Activated T-cell treated with anti-CD3 and anti-CD28 coated beads, Interleukin-2, amount 50 U/mL, for 4 hours (primary cell): ENCODE measurements at regions not wholly inside any gene's neighbourhood (a gene's known extent, or its start where the extent isn't known, plus 50 kb on each side); places are given as distances from the start of the nearest gene placed in this dataset.

Source experiments
- ATAC-seq, 2 donors: fragments of 200-7000 bp; cut with Tn5 transposase; one replicate each; pipeline ENCODE4 v1.10.0; 2021
- DNase-seq: peaks from one replicate; pipeline ENCODE4 v3.0.0-alpha.2; 2020
- H3K27me3 Mint-ChIP-seq: one replicate; pipeline ENCODE4 v1.8.0; 2021; ENCODE audit warnings: low read depth, mixed read lengths
- H3K36me3 Mint-ChIP-seq: one replicate; pipeline ENCODE4 v1.8.0; 2022; ENCODE audit warnings: mixed read lengths; ENCODE audit not compliant: insufficient read depth
- H3K4me1 Mint-ChIP-seq: one replicate; pipeline ENCODE4 v1.8.0; 2021; ENCODE audit warnings: low read depth, mixed read lengths
- H3K4me3 Mint-ChIP-seq: one replicate; pipeline ENCODE4 v1.8.0; 2021; ENCODE audit warnings: mild to moderate bottlenecking, moderate library complexity, mixed read lengths
- H3K9me3 Mint-ChIP-seq: one replicate; pipeline ENCODE4 v1.8.0; 2021; ENCODE audit warnings: mixed read lengths

DNA sequence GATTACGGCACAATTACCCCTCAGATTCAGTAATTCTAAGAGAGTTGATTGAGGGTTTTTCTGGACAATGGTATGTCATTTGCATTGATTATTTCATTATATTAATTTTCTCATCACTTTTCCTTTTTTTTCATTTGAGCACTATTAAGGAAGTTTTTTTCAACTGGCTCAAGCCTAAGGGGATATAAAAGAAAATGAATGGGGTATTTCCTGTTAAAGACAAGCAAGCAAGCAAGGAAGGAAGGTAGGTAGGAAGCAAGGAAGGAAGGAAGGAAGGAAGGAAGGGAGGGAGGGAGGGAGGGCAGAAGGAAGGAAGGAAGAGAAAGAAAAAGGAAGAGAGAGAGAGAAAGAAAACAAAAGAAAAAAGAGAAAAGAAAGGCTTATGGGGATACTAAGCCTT is 620.3 kb downstream of the DIAPH3 start:
- DNase-seq, result no peak
- H3K4me3 Mint-ChIP-seq, result no peak overlapping the region
- H3K4me1 Mint-ChIP-seq, result no peaks in the 10 kb centered on the region
- H3K27me3 Mint-ChIP-seq, result peaks cover 6% of the 10 kb centered on the region
- H3K36me3 Mint-ChIP-seq, result no peaks in the 10 kb centered on the region
- ATAC-seq, result no peak
- H3K9me3 Mint-ChIP-seq, result no peaks in the 10 kb centered on the region

DNA sequence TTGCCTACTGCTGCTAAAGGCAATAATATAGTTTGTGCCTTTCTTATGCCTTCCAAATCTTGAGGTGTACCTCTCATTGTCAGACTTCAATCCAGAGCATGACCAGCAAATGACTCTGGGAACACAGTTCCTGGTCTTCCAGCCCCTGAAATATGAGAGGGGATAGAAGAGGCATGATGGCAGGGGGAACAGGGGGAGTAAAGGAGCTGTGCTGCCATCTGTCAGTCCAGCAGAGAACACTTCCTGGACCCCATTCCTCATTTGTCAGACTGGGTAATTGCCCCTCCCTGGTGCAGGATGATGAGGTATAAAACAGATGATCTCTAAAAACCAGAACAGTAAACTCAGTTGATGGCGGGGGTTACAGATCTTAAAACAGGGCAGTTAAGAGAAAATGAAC is 618.7 kb downstream of the DIAPH3 start:
- DNase-seq, result no peak
- Mint-ChIP-seq H3K36me3 (no peaks in the 10 kb centered on the region), H3K27me3 (peaks cover 6% of the 10 kb centered on the region), H3K4me3 (no peak overlapping the region), H3K4me1 (no peaks in the 10 kb centered on the region), H3K9me3 (peaks cover 3% of the 10 kb centered on the region)
- no peak for ATAC-seq

GRCh38 chr13:59546178-59546577 is 617.5 kb downstream of the DIAPH3 start:
- no peaks in the 10 kb centered on the region for H3K4me1 Mint-ChIP-seq
- ATAC-seq (no peak), DNase-seq (no peak)
- H3K27me3 Mint-ChIP-seq, result peaks cover 6% of the 10 kb centered on the region
- no peak overlapping the region for H3K4me3 Mint-ChIP-seq
- H3K9me3 Mint-ChIP-seq, result peaks cover 12% of the 10 kb centered on the region
- H3K36me3 Mint-ChIP-seq, result no peaks in the 10 kb centered on the region

GRCh38 chr13:59547950-59548349 is 615.8 kb downstream of the DIAPH3 start:
- H3K27me3 Mint-ChIP-seq, result peaks cover 6% of the 10 kb centered on the region
- no peak overlapping the region for H3K4me3 Mint-ChIP-seq
- H3K4me1 Mint-ChIP-seq, result no peaks in the 10 kb centered on the region
- H3K36me3 Mint-ChIP-seq, result no peaks in the 10 kb centered on the region
- no peak for ATAC-seq
- H3K9me3 Mint-ChIP-seq, result peaks cover 12% of the 10 kb centered on the region
- DNase-seq, result no peak

GRCh38 chr13:59562924-59563323 is 600.8 kb downstream of the DIAPH3 start:
- Mint-ChIP-seq H3K27me3 (no peaks in the 10 kb centered on the region), H3K9me3 (peaks cover 22% of the 10 kb centered on the region)

DNA sequence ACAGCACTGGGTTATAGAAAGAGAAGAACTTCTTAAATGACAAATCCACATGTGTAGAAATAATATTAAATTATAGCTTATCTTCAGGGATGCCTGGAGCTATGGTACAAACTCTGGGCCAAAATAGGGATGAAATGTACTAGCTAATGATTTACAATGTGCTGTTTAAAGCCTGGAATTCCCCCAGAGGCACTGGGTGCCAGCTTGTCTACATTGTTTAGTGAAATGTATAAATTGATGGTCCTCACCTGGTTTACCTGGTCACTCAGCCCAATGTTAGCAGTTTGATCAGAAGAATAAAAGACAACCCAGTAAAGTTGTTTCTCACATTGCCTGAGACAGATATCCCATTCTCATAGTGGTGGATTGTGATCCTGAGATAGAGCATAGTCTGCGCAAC is 597.2 kb downstream of the DIAPH3 start:
- no peak for DNase-seq
- H3K36me3 Mint-ChIP-seq, result no peaks in the 10 kb centered on the region
- H3K4me1 Mint-ChIP-seq, result no peaks in the 10 kb centered on the region
- peaks cover 10% of the 10 kb centered on the region for H3K9me3 Mint-ChIP-seq
- H3K27me3 Mint-ChIP-seq, result peaks cover 4% of the 10 kb centered on the region
- no peak overlapping the region for H3K4me3 Mint-ChIP-seq
- ATAC-seq, result no peak

More at GRCh38 chr13:59562924-59563323, 600.8 kb downstream of the DIAPH3 start:
- Mint-ChIP-seq H3K4me1 (no peaks in the 10 kb centered on the region), H3K36me3 (no peaks in the 10 kb centered on the region), H3K4me3 (no peak overlapping the region)
- DNase-seq (no peak), ATAC-seq (no peak)

GRCh38 chr13:59568306-59568705 is 595.4 kb downstream of the DIAPH3 start:
- Mint-ChIP-seq H3K9me3 (peaks cover 5% of the 10 kb centered on the region), H3K4me1 (no peaks in the 10 kb centered on the region), H3K4me3 (no peak overlapping the region), H3K36me3 (no peaks in the 10 kb centered on the region), H3K27me3 (peaks cover 11% of the 10 kb centered on the region)
- ATAC-seq (no peak), DNase-seq (no peak)

- H3K27me3 Mint-ChIP-seq, result peaks cover 11% of the 10 kb centered on the region
- DNase-seq (no peak), ATAC-seq (no peak)
- H3K36me3 Mint-ChIP-seq, result no peaks in the 10 kb centered on the region
- no peak overlapping the region for H3K4me3 Mint-ChIP-seq
- H3K9me3 Mint-ChIP-seq, result peaks cover 8% of the 10 kb centered on the region
- no peaks in the 10 kb centered on the region for H3K4me1 Mint-ChIP-seq
These were observed 593.5 kb downstream of the DIAPH3 start for GRCh38 chr13:59570204-59570603.

GRCh38 chr13:59584101-59584500 is 579.6 kb downstream of the DIAPH3 start:
- DNase-seq, result no peak
- Mint-ChIP-seq H3K4me3 (no peak overlapping the region), H3K9me3 (no peaks in the 10 kb centered on the region), H3K27me3 (peaks cover 2% of the 10 kb centered on the region), H3K36me3 (no peaks in the 10 kb centered on the region), H3K4me1 (no peaks in the 10 kb centered on the region)
- no peak for ATAC-seq

DNA sequence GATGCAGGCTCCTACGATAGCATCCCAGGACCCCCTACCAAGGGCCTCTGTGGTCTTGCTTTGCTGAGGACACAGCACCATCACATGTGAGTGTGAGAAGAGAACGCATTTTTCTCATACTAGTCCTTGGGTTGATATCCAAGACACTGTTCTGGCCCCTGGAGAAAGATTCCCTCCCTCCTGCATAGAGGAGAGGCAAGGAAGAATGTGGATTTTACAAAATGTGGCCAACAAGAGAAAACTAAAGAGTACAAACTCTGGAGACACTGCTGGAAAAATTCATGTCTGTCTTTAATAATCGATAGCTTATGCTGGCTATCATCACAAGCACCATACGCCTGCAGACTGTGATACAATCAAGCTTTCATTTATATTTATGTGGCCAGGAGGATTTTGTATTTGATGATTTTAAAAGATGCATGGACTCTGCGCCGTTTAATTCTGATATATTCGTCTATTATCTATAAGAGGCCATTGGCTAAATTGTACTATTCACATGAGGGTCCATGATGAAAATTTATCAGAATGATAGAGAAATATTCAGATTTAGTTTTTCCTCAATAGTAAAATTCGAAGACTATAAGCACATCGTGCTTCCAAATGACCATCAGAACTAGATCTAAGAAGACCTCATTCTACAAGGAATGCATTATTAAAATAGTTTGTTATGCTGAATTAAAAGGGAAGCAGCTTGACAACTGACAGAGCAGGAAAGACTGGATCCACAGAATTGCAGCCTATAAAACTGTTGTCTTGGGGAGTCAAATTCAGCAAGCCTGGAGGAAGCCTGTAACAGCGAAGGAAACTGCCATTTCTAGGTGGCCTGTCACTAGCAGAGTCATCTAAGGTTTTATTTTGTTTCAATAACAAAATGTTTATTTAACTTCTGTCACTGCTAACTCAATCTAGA is 578.7 kb downstream of the DIAPH3 start:
- Mint-ChIP-seq H3K9me3 (no peaks in the 10 kb centered on the region), H3K4me3 (no peak overlapping the region), H3K4me1 (no peaks in the 10 kb centered on the region), H3K27me3 (peaks cover 2% of the 10 kb centered on the region), H3K36me3 (no peaks in the 10 kb centered on the region)
- DNase-seq (no peak), ATAC-seq (no peak)

- H3K36me3 Mint-ChIP-seq, result no peaks in the 10 kb centered on the region
- no peak for DNase-seq
- ATAC-seq, result no peak
- H3K4me1 Mint-ChIP-seq, result no peaks in the 10 kb centered on the region
- no peaks in the 10 kb centered on the region for H3K9me3 Mint-ChIP-seq
- H3K27me3 Mint-ChIP-seq, result peaks cover 2% of the 10 kb centered on the region
- H3K4me3 Mint-ChIP-seq, result no peak overlapping the region
These were observed 576.7 kb downstream of the DIAPH3 start for GRCh38 chr13:59587030-59587429.

DNA sequence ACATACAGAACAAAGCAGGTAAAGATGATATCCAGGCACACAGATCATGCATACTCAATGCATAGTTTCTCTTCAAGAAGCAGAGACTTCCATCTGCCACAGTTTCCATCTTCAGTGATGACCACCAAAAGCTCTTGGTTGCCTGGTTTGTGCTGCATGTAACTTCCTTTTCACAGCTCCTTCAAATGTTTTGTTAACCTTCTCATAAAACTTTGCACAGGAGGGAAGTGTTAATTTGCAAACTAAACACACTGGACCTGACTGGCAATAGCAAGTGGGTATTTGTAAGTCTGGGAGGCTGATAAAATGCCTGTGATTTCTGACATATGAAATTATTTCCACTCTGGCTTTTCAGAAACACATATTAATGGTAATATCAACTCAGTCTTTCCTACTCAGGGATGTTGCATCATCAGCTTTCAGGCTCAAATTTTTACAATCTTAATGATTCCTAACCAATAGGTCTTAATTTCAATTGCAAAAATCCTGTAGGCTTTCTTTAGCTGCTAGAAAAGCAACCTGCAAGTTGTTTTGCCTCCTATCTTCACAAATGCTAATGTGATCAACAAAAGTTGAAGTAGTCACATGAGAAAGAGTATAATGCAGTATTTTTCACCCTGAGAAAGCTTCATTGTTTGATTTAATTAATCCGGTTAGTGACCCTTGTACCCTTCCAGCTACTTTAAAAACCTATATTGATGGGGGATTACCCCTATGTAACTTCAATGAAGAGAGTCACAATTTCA is 575.6 kb downstream of the DIAPH3 start:
- ATAC-seq (no peak), DNase-seq (no peak)
- no peaks in the 10 kb centered on the region for H3K36me3 Mint-ChIP-seq
- no peaks in the 10 kb centered on the region for H3K9me3 Mint-ChIP-seq
- H3K4me1 Mint-ChIP-seq, result no peaks in the 10 kb centered on the region
- peaks cover 2% of the 10 kb centered on the region for H3K27me3 Mint-ChIP-seq
- no peak overlapping the region for H3K4me3 Mint-ChIP-seq

DNA sequence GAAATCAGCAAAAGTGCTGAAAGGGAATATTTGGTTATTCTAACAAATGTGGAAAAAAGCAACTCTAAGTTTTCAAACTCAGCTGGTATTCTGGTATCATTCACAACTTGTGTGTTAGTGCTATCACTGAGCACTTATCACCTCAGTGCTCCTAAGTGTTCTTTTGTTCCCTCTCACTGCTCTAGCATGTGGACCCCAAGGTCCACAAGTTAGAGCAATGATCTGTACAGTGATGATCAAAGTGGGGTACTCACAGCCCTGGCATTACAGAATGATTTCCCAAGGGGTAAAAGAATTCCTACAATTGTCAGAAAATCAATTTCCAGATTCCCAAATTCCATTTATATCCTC is 575.0 kb downstream of the DIAPH3 start:
- H3K36me3 Mint-ChIP-seq, result no peaks in the 10 kb centered on the region
- no peak overlapping the region for H3K4me3 Mint-ChIP-seq
- no peaks in the 10 kb centered on the region for H3K9me3 Mint-ChIP-seq
- DNase-seq, result no peak
- no peaks in the 10 kb centered on the region for H3K4me1 Mint-ChIP-seq
- peaks cover 2% of the 10 kb centered on the region for H3K27me3 Mint-ChIP-seq
- no peak for ATAC-seq

GRCh38 chr13:59601993-59602392 is 561.7 kb downstream of the DIAPH3 start:
- no peaks in the 10 kb centered on the region for H3K27me3 Mint-ChIP-seq
- H3K4me3 Mint-ChIP-seq, result no peak overlapping the region
- H3K9me3 Mint-ChIP-seq, result peaks cover 19% of the 10 kb centered on the region
- no peaks in the 10 kb centered on the region for H3K4me1 Mint-ChIP-seq
- H3K36me3 Mint-ChIP-seq, result no peaks in the 10 kb centered on the region
- ATAC-seq, result no peak
- no peak for DNase-seq

GRCh38 chr13:59603646-59604045 is 560.1 kb downstream of the DIAPH3 start:
- Mint-ChIP-seq H3K9me3 (peaks cover 18% of the 10 kb centered on the region), H3K4me3 (no peak overlapping the region), H3K4me1 (no peaks in the 10 kb centered on the region), H3K27me3 (no peaks in the 10 kb centered on the region), H3K36me3 (no peaks in the 10 kb centered on the region)
- DNase-seq (no peak), ATAC-seq (no peak)
